ENCODE measurements at regions not wholly inside any gene's neighbourhood (a gene's known extent, or its start where the extent isn't known, plus 50 kb on each side); places are given as distances from the start of the nearest gene placed in this dataset.

- TF ChIP-seq ZNF532 (CRISPR knock-in tag; IDR thresholded peaks at IDR 0.05; ENCODE audit: borderline replicate concordance) (no peak), ATF3 (CRISPR knock-in tag; conservative IDR thresholded peaks at IDR 0.05) (no peak), RORB (CRISPR knock-in tag; IDR thresholded peaks at IDR 0.05) (no peak), FOXJ3 (CRISPR knock-in tag; IDR thresholded peaks at IDR 0.05; ENCODE audit: borderline replicate concordance) (no peak), SMAD3 (CRISPR knock-in tag; IDR thresholded peaks at IDR 0.05; ENCODE audit: borderline replicate concordance) (no peak), RELA (CRISPR knock-in tag; IDR thresholded peaks at IDR 0.05; ENCODE audit: borderline replicate concordance) (no peak)
These were observed 222.8 kb downstream of the TENT4A start (continued) for GRCh38 chr5:6936031-6936430.

- Mint-ChIP-seq H3K9me3 (no peaks in the 10 kb centered on the region), H3K4me3 (no peak overlapping the region), H3K27me3 (ENCODE audit: low read depth) (no peaks in the 10 kb centered on the region; the same call in none of the 2 replicates), H3K27ac (no peak overlapping the region), H3K36me3 (no peaks in the 10 kb centered on the region), H3K4me1 (no peaks in the 10 kb centered on the region)
- CTCF ChIA-PET, result interaction anchor here (1.2 to 1.5 kb wide), 2 partner anchors 9 to 808 kb away, joined by 3 to 4 read pairs; no protein-coding TSS in a partner anchor
- no peak for DNase-seq (ENCODE audit: low spot score)
- TF ChIP-seq CBFB (CRISPR knock-in tag; IDR thresholded peaks at IDR 0.05; ENCODE audit: low read depth), result no peak
- no peak for TF ChIP-seq ELF4 (CRISPR knock-in tag; IDR thresholded peaks at IDR 0.05; ENCODE audit: low read depth)
- POLR2A ChIA-PET, result no interaction called here
- no peak for ATAC-seq
These were observed 224.4 kb downstream of the TENT4A start for GRCh38 chr5:6937677-6938076.

- ATAC-seq, result no peak
- Mint-ChIP-seq H3K27ac (no peak overlapping the region), H3K27me3 (ENCODE audit: low read depth) (no peaks in the 10 kb centered on the region; the same call in 1 of the 2 replicates), H3K4me1 (no peaks in the 10 kb centered on the region), H3K9me3 (no peaks in the 10 kb centered on the region), H3K4me3 (no peak overlapping the region), H3K36me3 (no peaks in the 10 kb centered on the region)
- ChIA-PET CTCF (no interaction called here), POLR2A (no interaction called here)
- DNase-seq (ENCODE audit: low spot score), result no peak
- TF ChIP-seq IRF1 (CRISPR knock-in tag; IDR thresholded peaks at IDR 0.05) (no peak), PRRX2 (CRISPR knock-in tag; IDR thresholded peaks at IDR 0.05) (no peak), SOX15 (CRISPR knock-in tag; IDR thresholded peaks at IDR 0.05) (no peak), E2F1 (CRISPR knock-in tag; IDR thresholded peaks at IDR 0.05) (no peak), ZNF416 (CRISPR knock-in tag; IDR thresholded peaks at IDR 0.05) (no peak), ATF1 (CRISPR knock-in tag; IDR thresholded peaks at IDR 0.05) (no peak), E2F4 (CRISPR knock-in tag; IDR thresholded peaks at IDR 0.05; ENCODE audit: borderline replicate concordance, low read depth) (no peak), FOXP1 (CRISPR knock-in tag; IDR thresholded peaks at IDR 0.05; ENCODE audit: borderline replicate concordance) (no peak), ERG (CRISPR knock-in tag; IDR thresholded peaks at IDR 0.05) (no peak), ESRRA (CRISPR knock-in tag; IDR thresholded peaks at IDR 0.05; ENCODE audit: borderline replicate concordance) (no peak), GABPB1 (CRISPR knock-in tag; IDR thresholded peaks at IDR 0.05) (no peak), ZNF671 (CRISPR knock-in tag; IDR thresholded peaks at IDR 0.05) (no peak), ZNF317 (CRISPR knock-in tag; IDR thresholded peaks at IDR 0.05; ENCODE audit: borderline replicate concordance, low read depth) (no peak), ZNF219 (CRISPR knock-in tag; IDR thresholded peaks at IDR 0.05; ENCODE audit: borderline replicate concordance) (no peak), USF2 (CRISPR knock-in tag; IDR thresholded peaks at IDR 0.05) (no peak), KAT7 (CRISPR knock-in tag; IDR thresholded peaks at IDR 0.05; ENCODE audit: borderline replicate concordance) (no peak)
These were observed 228.4 kb downstream of the TENT4A start for GRCh38 chr5:6941631-6942030.
